ENCODE measurements at regions not wholly inside any gene's neighbourhood (a gene's known extent, or its start where the extent isn't known, plus 50 kb on each side); places are given as distances from the start of the nearest gene placed in this dataset.
"Not testable (repeated sequence)": the region's sequence is repeated elsewhere in the genome, so short reads cannot be mapped to it uniquely, and the experiment has no call there.

- no peaks in the 10 kb centered on the region for H3K36me3 ChIP-seq
- WGBS, 2 donors = 63 to 86% methylated on average over 1 of the region's 1 CpG
- no peak overlapping the region for H3K4me3 ChIP-seq
- H3K4me1 ChIP-seq = no peaks in the 10 kb centered on the region
- H3K9me3 ChIP-seq = no peaks in the 10 kb centered on the region
- no peak for DNase-seq
- H3K27me3 ChIP-seq = no peaks in the 10 kb centered on the region
- TF ChIP-seq POLR2A (IDR thresholded peaks at IDR 0.05) (no peak), CTCF (IDR thresholded peaks at IDR 0.05) (no peak)
- intact Hi-C loops (cut with DNase I) = no loop called here
- H3K27ac ChIP-seq = no peak overlapping the region
Observed at GRCh38 chr6:62999796-63000195, 211.5 kb upstream of the FKBP1C start.

- H3K4me3 ChIP-seq; H3K36me3 ChIP-seq; H3K9me3 ChIP-seq; DNase-seq; intact Hi-C loops (cut with DNase I); H3K27ac ChIP-seq; H3K4me1 ChIP-seq; H3K27me3 ChIP-seq: not testable (repeated sequence)
- 80 to 81% methylated on average over 7 of the region's 7 CpGs for WGBS, 2 donors
Observed at GRCh38 chr6:63006018-63006417, 205.3 kb upstream of the FKBP1C start.

- H3K9me3 ChIP-seq; intact Hi-C loops (cut with DNase I): not testable (repeated sequence)
- whole genome bisulfite sequencing, 2 donors = 57 to 60% methylated on average over 1 to 2 of the region's 3 CpGs
Observed at GRCh38 chr6:63010962-63011361, 200.3 kb upstream of the FKBP1C start.

GRCh38 chr6:63014290-63014689, 197.0 kb upstream of the FKBP1C start:
- TF ChIP-seq CTCF (IDR thresholded peaks at IDR 0.05) (no peak), POLR2A (IDR thresholded peaks at IDR 0.05) (no peak)
- no peaks in the 10 kb centered on the region for H3K36me3 ChIP-seq
- intact Hi-C loops (cut with DNase I) = no loop called here
- no peak for DNase-seq
- H3K27me3 ChIP-seq = no peaks in the 10 kb centered on the region
- no peak overlapping the region for H3K4me3 ChIP-seq
- no peaks in the 10 kb centered on the region for H3K4me1 ChIP-seq
- no peak overlapping the region for H3K27ac ChIP-seq
- H3K9me3 ChIP-seq = no peaks in the 10 kb centered on the region
- 8 to 24% methylated on average over 1 of the region's 1 CpG for WGBS, 2 donors

More at GRCh38 chr6:63010962-63011361, 200.3 kb upstream of the FKBP1C start:
- not testable (repeated sequence) for DNase-seq, H3K4me1 ChIP-seq, H3K36me3 ChIP-seq, H3K27ac ChIP-seq, H3K27me3 ChIP-seq, H3K4me3 ChIP-seq

GRCh38 chr6:63022631-63023030, 188.6 kb upstream of the FKBP1C start:
- H3K4me3 ChIP-seq = no peak overlapping the region
- WGBS, 2 donors = 33 to 76% methylated on average over 2 of the region's 2 CpGs
- no peaks in the 10 kb centered on the region for H3K36me3 ChIP-seq
- no peak overlapping the region for H3K27ac ChIP-seq
- no peaks in the 10 kb centered on the region for H3K4me1 ChIP-seq
- intact Hi-C loops (cut with DNase I) = no loop called here
- no peaks in the 10 kb centered on the region for H3K27me3 ChIP-seq
- H3K9me3 ChIP-seq = no peaks in the 10 kb centered on the region
- DNase-seq = no peak
- TF ChIP-seq POLR2A (IDR thresholded peaks at IDR 0.05) = no peak
- TF ChIP-seq CTCF (IDR thresholded peaks at IDR 0.05) = no peak

- TF ChIP-seq POLR2A (IDR thresholded peaks at IDR 0.05) = no peak
- TF ChIP-seq CTCF (IDR thresholded peaks at IDR 0.05) = no peak
- H3K9me3 ChIP-seq = no peaks in the 10 kb centered on the region
- no peak overlapping the region for H3K27ac ChIP-seq
- DNase-seq = no peak
- no peaks in the 10 kb centered on the region for H3K4me1 ChIP-seq
- intact Hi-C loops (cut with DNase I) = no loop called here
- no peaks in the 10 kb centered on the region for H3K36me3 ChIP-seq
- WGBS, 2 donors = 45 to 74% methylated on average over 4 of the region's 4 CpGs
- no peak overlapping the region for H3K4me3 ChIP-seq
- H3K27me3 ChIP-seq = no peaks in the 10 kb centered on the region
Observed at GRCh38 chr6:63023726-63024125, 187.5 kb upstream of the FKBP1C start.

Measured in esophagus squamous epithelium (tissue), 5 donors.